ENCODE measurements at regions not wholly inside any gene's neighbourhood (a gene's known extent, or its start where the extent isn't known, plus 50 kb on each side); places are given as distances from the start of the nearest gene placed in this dataset.

- H3K27ac ChIP-seq (ENCODE audit: low read length) = no peak overlapping the region
- H3K4me3 ChIP-seq (ENCODE audit: low read length in 2 of 2) = no peak overlapping the region
- H3K9ac ChIP-seq (ENCODE audit: low read length in 2 of 2) = no peak overlapping the region
- H3K27me3 ChIP-seq (ENCODE audit: control insufficient read depth in 1 of 2, insufficient read depth in 2 of 2, low read length in 2 of 2) = no peaks in the 10 kb centered on the region
- no peaks in the 10 kb centered on the region for H3K36me3 ChIP-seq (ENCODE audit: control insufficient read depth in 2 of 2, insufficient read depth in 2 of 2, low read length in 2 of 2)
- H3K4me1 ChIP-seq (ENCODE audit: control insufficient read depth, insufficient read depth, low read length) = no peaks in the 10 kb centered on the region
- no peaks in the 10 kb centered on the region for H3K9me3 ChIP-seq (ENCODE audit: control insufficient read depth in 2 of 2, low read length in 2 of 2)
Observed at GRCh38 chr17:63173450-63173849, 207.4 kb downstream of the TANC2 start.

- H3K27ac ChIP-seq (ENCODE audit: low read length) = no peak overlapping the region
- no peak overlapping the region for H3K9ac ChIP-seq (ENCODE audit: low read length in 2 of 2)
- no peaks in the 10 kb centered on the region for H3K4me1 ChIP-seq (ENCODE audit: control insufficient read depth, insufficient read depth, low read length)
- no peaks in the 10 kb centered on the region for H3K9me3 ChIP-seq (ENCODE audit: control insufficient read depth in 2 of 2, low read length in 2 of 2)
- no peaks in the 10 kb centered on the region for H3K36me3 ChIP-seq (ENCODE audit: control insufficient read depth in 2 of 2, insufficient read depth in 2 of 2, low read length in 2 of 2)
- H3K27me3 ChIP-seq (ENCODE audit: control insufficient read depth in 1 of 2, insufficient read depth in 2 of 2, low read length in 2 of 2) = no peaks in the 10 kb centered on the region
- no peak overlapping the region for H3K4me3 ChIP-seq (ENCODE audit: low read length in 2 of 2)
Observed at GRCh38 chr17:63173903-63174302, 207.9 kb downstream of the TANC2 start.

DNA sequence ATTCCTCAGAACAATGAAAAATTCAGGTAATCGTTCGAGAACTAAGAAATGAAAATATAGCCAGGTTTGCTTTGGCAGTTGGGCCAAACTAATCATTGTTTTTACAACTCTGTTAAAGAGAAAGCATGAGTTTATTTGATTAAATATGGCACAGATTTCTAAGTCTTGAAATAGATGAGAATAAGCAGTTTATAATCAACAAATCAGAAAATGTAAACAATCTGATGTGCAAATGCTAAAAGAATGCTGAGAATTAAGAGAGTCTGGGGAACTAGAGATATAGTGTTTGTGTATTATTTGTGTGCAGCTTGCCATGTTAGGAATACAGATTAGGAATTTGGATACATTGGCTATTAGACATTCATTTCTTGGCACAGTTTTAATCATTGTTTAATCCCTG is 212.5 kb downstream of the TANC2 start:
- no peaks in the 10 kb centered on the region for H3K4me1 ChIP-seq (ENCODE audit: control insufficient read depth, insufficient read depth, low read length)
- no peaks in the 10 kb centered on the region for H3K36me3 ChIP-seq (ENCODE audit: control insufficient read depth in 2 of 2, insufficient read depth in 2 of 2, low read length in 2 of 2)
- H3K4me3 ChIP-seq (ENCODE audit: low read length in 2 of 2) = no peak overlapping the region
- no peaks in the 10 kb centered on the region for H3K27me3 ChIP-seq (ENCODE audit: control insufficient read depth in 1 of 2, insufficient read depth in 2 of 2, low read length in 2 of 2)
- no peak overlapping the region for H3K9ac ChIP-seq (ENCODE audit: low read length in 2 of 2)
- no peaks in the 10 kb centered on the region for H3K9me3 ChIP-seq (ENCODE audit: control insufficient read depth in 2 of 2, low read length in 2 of 2)
- H3K27ac ChIP-seq (ENCODE audit: low read length) = no peak overlapping the region

DNA sequence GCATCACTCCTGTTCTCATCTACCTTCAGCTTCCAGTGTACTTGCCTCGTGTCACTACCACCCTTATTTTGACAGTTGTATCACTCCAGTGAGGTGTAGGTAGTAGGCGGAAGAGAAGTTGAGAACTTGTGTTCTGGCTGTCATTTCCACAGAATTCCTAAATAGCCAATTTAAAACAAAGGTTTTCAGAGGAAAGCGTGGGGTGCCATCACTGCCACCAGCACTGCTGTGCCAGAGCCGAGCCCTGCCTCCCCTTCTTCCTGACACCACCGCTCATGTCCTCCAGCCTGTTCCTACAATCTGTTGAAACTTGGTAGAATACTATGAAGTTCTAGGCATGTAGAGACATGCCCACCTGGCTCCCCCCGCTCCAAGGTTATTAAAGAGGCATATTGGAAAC is 215.8 kb downstream of the TANC2 start:
- H3K27ac ChIP-seq (ENCODE audit: low read length) = no peak overlapping the region

DNA sequence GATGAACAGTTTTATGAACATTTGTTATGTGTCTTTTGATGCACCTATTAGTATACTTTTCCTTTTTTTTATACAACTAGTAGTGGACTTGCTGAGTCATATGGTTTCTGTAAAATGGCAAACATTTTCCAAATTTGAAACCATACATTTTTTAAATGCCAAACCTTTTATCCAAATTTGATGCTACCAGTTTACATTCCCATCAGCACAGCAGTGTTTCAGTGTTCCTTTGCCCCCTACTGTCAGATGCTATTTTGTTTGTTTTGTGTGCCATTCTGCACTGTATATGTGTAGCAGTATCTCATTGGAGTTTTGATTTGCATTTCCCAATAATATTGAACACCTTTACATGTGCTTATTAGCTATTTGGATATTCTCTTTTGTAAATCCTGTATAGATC is 219.4 kb downstream of the TANC2 start:
- no peaks in the 10 kb centered on the region for H3K9me3 ChIP-seq (ENCODE audit: control insufficient read depth in 2 of 2, low read length in 2 of 2)
- H3K36me3 ChIP-seq (ENCODE audit: control insufficient read depth in 2 of 2, insufficient read depth in 2 of 2, low read length in 2 of 2) = no peaks in the 10 kb centered on the region

More for the DNA sequence above, 215.8 kb downstream of the TANC2 start:
- Histone ChIP-seq H3K36me3 (ENCODE audit: control insufficient read depth in 2 of 2, insufficient read depth in 2 of 2, low read length in 2 of 2) (no peaks in the 10 kb centered on the region), H3K4me1 (ENCODE audit: control insufficient read depth, insufficient read depth, low read length) (no peaks in the 10 kb centered on the region), H3K27me3 (ENCODE audit: control insufficient read depth in 1 of 2, insufficient read depth in 2 of 2, low read length in 2 of 2) (no peaks in the 10 kb centered on the region), H3K9ac (ENCODE audit: low read length in 2 of 2) (no peak overlapping the region), H3K9me3 (ENCODE audit: control insufficient read depth in 2 of 2, low read length in 2 of 2) (no peaks in the 10 kb centered on the region), H3K4me3 (ENCODE audit: low read length in 2 of 2) (no peak overlapping the region)

DNA sequence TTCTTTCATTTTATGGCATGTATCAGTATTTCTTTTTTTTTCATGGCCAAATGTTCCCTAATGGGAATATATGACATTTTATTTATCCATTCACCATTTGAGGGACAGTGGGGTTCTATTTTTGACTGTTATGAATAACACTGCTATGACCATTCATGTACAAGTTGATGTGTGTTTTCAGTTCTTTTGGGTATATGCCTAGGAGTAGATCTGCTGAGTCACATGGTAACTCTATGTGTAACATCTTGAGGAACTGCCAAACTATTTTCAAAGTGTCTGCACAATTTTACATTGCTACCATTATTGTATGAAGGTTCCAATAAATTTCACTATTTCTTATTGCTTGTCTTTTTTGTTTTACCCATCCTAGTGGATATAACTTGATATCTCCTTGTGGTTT is 223.0 kb downstream of the TANC2 start:
- H3K4me3 ChIP-seq (ENCODE audit: low read length in 2 of 2) = no peak overlapping the region
- no peaks in the 10 kb centered on the region for H3K4me1 ChIP-seq (ENCODE audit: control insufficient read depth, insufficient read depth, low read length)
- H3K9ac ChIP-seq (ENCODE audit: low read length in 2 of 2) = no peak overlapping the region
- no peaks in the 10 kb centered on the region for H3K27me3 ChIP-seq (ENCODE audit: control insufficient read depth in 1 of 2, insufficient read depth in 2 of 2, low read length in 2 of 2)
- no peaks in the 10 kb centered on the region for H3K9me3 ChIP-seq (ENCODE audit: control insufficient read depth in 2 of 2, low read length in 2 of 2)
- no peaks in the 10 kb centered on the region for H3K36me3 ChIP-seq (ENCODE audit: control insufficient read depth in 2 of 2, insufficient read depth in 2 of 2, low read length in 2 of 2)
- H3K27ac ChIP-seq (ENCODE audit: low read length) = no peak overlapping the region

More for the DNA sequence above, 219.4 kb downstream of the TANC2 start:
- no peak overlapping the region for H3K27ac ChIP-seq (ENCODE audit: low read length)
- no peaks in the 10 kb centered on the region for H3K27me3 ChIP-seq (ENCODE audit: control insufficient read depth in 1 of 2, insufficient read depth in 2 of 2, low read length in 2 of 2)
- H3K4me3 ChIP-seq (ENCODE audit: low read length in 2 of 2) = no peak overlapping the region
- no peaks in the 10 kb centered on the region for H3K4me1 ChIP-seq (ENCODE audit: control insufficient read depth, insufficient read depth, low read length)
- no peak overlapping the region for H3K9ac ChIP-seq (ENCODE audit: low read length in 2 of 2)

DNA sequence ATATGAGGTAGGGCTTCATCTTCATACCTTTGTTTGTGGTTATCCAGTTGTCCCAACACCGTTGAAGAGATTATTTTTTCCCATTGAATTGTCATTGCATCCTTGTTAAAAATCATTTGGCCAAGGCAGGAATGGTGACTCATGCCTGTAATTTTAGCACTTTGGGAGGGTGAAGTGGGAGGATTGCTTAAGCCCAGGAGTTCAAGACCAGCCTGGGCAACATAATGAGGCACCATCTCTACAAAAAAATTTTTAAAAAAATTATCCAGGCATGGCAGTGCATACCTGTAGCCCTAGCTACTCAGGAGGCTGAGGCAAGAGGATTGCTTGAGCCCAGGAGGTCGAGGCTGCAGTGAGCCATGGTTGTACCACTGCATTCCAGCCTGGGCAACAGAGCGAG is 223.9 kb downstream of the TANC2 start:
- no peaks in the 10 kb centered on the region for H3K9me3 ChIP-seq (ENCODE audit: control insufficient read depth in 2 of 2, low read length in 2 of 2)
- H3K4me3 ChIP-seq (ENCODE audit: low read length in 2 of 2) = no peak overlapping the region
- H3K27ac ChIP-seq (ENCODE audit: low read length) = no peak overlapping the region
- H3K36me3 ChIP-seq (ENCODE audit: control insufficient read depth in 2 of 2, insufficient read depth in 2 of 2, low read length in 2 of 2) = no peaks in the 10 kb centered on the region
- H3K27me3 ChIP-seq (ENCODE audit: control insufficient read depth in 1 of 2, insufficient read depth in 2 of 2, low read length in 2 of 2) = no peaks in the 10 kb centered on the region
- no peaks in the 10 kb centered on the region for H3K4me1 ChIP-seq (ENCODE audit: control insufficient read depth, insufficient read depth, low read length)
- H3K9ac ChIP-seq (ENCODE audit: low read length in 2 of 2) = no peak overlapping the region

DNA sequence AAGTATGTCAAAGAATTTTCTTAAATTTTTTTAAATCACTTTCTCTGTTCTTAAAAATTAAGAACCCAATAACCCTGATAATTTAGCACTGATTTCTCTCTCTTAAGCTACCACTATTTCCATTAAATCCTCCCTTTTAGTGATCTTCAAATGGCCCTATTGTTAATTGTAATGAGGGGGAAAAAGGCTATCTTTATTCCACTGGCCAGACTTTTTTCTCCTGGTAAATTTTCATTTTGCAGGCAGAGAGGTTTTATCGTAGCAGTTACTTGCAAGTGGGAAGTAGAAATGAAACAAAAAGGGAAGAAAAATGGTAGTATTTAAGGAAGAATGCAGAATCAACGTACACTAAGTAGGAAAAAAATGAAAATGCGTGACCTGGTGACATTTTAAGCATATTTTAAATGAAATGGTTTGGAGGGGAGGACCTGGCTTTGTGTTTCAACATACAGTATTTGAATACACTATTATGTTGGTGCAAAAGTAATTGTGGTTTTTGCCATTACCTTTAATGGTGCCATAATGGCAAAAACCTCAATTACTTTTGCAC is 224.9 kb downstream of the TANC2 start:
- no peaks in the 10 kb centered on the region for H3K4me1 ChIP-seq (ENCODE audit: control insufficient read depth, insufficient read depth, low read length)
- H3K9me3 ChIP-seq (ENCODE audit: control insufficient read depth in 2 of 2, low read length in 2 of 2) = no peaks in the 10 kb centered on the region
- H3K4me3 ChIP-seq (ENCODE audit: low read length in 2 of 2) = no peak overlapping the region
- H3K9ac ChIP-seq (ENCODE audit: low read length in 2 of 2) = no peak overlapping the region
- no peaks in the 10 kb centered on the region for H3K27me3 ChIP-seq (ENCODE audit: control insufficient read depth in 1 of 2, insufficient read depth in 2 of 2, low read length in 2 of 2)
- no peak overlapping the region for H3K27ac ChIP-seq (ENCODE audit: low read length)
- no peaks in the 10 kb centered on the region for H3K36me3 ChIP-seq (ENCODE audit: control insufficient read depth in 2 of 2, insufficient read depth in 2 of 2, low read length in 2 of 2)

- H3K9me3 ChIP-seq (ENCODE audit: control insufficient read depth in 2 of 2, low read length in 2 of 2) = no peaks in the 10 kb centered on the region
- H3K4me3 ChIP-seq (ENCODE audit: low read length in 2 of 2) = no peak overlapping the region
- no peak overlapping the region for H3K27ac ChIP-seq (ENCODE audit: low read length)
- no peak overlapping the region for H3K9ac ChIP-seq (ENCODE audit: low read length in 2 of 2)
- H3K4me1 ChIP-seq (ENCODE audit: control insufficient read depth, insufficient read depth, low read length) = no peaks in the 10 kb centered on the region
- no peaks in the 10 kb centered on the region for H3K27me3 ChIP-seq (ENCODE audit: control insufficient read depth in 1 of 2, insufficient read depth in 2 of 2, low read length in 2 of 2)
- no peaks in the 10 kb centered on the region for H3K36me3 ChIP-seq (ENCODE audit: control insufficient read depth in 2 of 2, insufficient read depth in 2 of 2, low read length in 2 of 2)
Observed at GRCh38 chr17:63191610-63192009, 225.6 kb downstream of the TANC2 start.

- no peak overlapping the region for H3K4me3 ChIP-seq (ENCODE audit: low read length in 2 of 2)
- H3K27me3 ChIP-seq (ENCODE audit: control insufficient read depth in 1 of 2, insufficient read depth in 2 of 2, low read length in 2 of 2) = no peaks in the 10 kb centered on the region
- no peaks in the 10 kb centered on the region for H3K9me3 ChIP-seq (ENCODE audit: control insufficient read depth in 2 of 2, low read length in 2 of 2)
- H3K27ac ChIP-seq (ENCODE audit: low read length) = no peak overlapping the region
- H3K4me1 ChIP-seq (ENCODE audit: control insufficient read depth, insufficient read depth, low read length) = no peaks in the 10 kb centered on the region
- H3K36me3 ChIP-seq (ENCODE audit: control insufficient read depth in 2 of 2, insufficient read depth in 2 of 2, low read length in 2 of 2) = no peaks in the 10 kb centered on the region
- H3K9ac ChIP-seq (ENCODE audit: low read length in 2 of 2) = no peak overlapping the region
Observed at GRCh38 chr17:63193827-63194226, 227.8 kb downstream of the TANC2 start.

DNA sequence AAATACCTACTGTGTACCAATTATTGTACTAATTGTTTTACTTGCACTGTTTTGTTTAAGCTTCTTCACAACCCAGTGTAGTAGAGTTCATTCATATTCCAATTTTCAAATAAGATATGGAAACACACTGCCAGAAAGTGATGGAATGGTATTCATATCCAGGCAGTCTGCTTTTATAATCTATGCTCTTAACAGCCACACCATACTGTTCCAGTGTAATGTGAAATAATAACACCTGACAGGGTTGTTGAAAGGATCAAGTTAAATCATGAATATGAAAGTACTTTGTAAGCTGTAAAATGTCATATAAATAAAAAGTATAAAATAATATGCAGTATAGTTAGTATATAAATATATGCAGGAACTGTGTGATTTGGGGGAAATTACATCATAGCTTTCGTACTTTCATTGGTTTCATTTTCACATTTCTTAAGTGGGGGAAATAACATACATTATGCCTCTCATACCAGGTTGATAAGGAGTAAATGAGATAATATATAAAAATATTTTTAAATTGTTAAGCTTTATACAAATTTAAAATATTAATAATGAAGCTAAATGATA is 230.8 kb downstream of the TANC2 start:
- Histone ChIP-seq H3K4me1 (ENCODE audit: control insufficient read depth, insufficient read depth, low read length) (no peaks in the 10 kb centered on the region), H3K9ac (ENCODE audit: low read length in 2 of 2) (no peak overlapping the region), H3K27me3 (ENCODE audit: control insufficient read depth in 1 of 2, insufficient read depth in 2 of 2, low read length in 2 of 2) (no peaks in the 10 kb centered on the region), H3K4me3 (ENCODE audit: low read length in 2 of 2) (no peak overlapping the region), H3K9me3 (ENCODE audit: control insufficient read depth in 2 of 2, low read length in 2 of 2) (no peaks in the 10 kb centered on the region), H3K27ac (ENCODE audit: low read length) (no peak overlapping the region), H3K36me3 (ENCODE audit: control insufficient read depth in 2 of 2, insufficient read depth in 2 of 2, low read length in 2 of 2) (no peaks in the 10 kb centered on the region)
